KBM-7 (cell line): ENCODE measurements at regions not wholly inside any gene's neighbourhood (a gene's known extent, or its start where the extent isn't known, plus 50 kb on each side); places are given as distances from the start of the nearest gene placed in this dataset.

ENCODE experiments used
- DNase-seq: peaks from one replicate; pipeline ENCODE4 v3.0.0-alpha.2; 2015
- in situ Hi-C: fragments of 300-500 bp; cut with MboI; formaldehyde crosslinking; loops from 2 replicates; pipeline ENCODE4 v1.14.3; 2020; ENCODE audit warnings: low sequenced_read_pairs, low pct_unique_long_range_greater_than_20kb, mixed read lengths

DNA sequence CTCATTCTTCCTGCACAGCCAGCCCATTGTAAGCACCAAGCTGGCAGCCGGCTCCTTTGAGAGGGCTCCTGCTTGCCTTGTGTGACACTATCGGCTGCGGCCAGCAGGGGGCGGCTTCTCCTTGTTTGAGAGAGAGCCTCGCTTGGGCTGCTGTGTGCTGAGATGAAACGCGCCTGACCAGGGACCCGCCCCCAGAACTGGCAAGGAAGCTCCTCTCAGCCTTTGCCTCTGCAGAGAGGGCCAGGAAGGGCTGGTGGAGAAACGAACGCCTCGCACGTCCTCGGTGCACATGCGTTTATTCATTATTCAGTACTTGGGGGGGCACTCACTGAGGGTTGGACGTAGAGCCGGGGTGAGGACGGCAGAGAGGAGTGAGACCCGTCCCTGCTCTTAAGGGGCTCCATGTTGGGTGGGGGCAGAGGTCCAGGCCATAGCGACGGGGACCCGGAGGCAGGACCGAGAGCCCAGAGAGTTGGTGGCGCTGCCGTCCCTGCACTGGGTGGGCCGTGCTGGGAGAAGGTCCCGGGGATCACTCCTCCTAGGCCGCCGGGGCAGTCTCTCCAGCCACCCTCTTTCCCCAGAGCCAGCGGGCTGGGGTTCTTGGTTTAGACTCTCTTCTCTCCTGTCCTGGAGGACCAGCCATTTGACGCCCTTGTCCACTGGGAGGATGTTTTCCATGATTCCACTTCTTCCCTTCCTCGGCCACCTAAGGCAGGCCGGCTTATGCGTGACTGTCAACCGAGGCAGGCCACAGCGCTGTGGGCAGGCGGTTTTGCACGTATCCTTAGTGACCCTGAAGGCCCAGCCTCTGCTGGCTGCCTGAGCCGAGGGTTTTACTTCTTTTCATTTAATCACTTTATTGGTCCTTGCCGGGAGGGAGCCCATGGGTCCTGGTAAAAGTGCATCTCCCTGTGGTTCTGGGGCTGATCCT is 174.5 kb downstream of the KATNAL1 start:
- DNase-seq: peak; percentile 95
- in situ Hi-C loops: loop anchor here (25.0 kb wide), 2 partner anchors 429 to 904 kb away; no protein-coding TSS in a partner anchor

DNA sequence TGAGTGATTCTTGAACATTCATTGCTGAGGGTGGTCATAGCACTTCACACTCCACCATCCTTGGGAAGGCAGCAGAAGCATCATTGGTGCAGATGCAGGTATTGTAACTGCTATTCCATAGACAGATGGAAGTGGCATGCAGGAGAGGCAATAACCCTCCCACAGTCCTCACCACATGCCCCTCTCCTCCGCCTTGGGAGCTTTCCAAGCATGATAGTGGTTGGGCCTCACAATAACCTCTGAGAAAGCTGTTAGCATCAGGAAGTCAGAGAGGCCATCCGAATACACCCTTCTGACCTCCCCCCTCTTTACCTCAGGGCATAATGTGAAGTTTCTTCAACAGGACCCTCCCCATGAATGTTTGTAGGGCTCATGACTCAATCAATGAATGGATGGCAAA is 177.9 kb downstream of the KATNAL1 start:
- peak; percentile 51 for DNase-seq
- in situ Hi-C loops: loop anchor here (25.0 kb wide), 2 partner anchors 433 to 908 kb away; no protein-coding TSS in a partner anchor

DNA sequence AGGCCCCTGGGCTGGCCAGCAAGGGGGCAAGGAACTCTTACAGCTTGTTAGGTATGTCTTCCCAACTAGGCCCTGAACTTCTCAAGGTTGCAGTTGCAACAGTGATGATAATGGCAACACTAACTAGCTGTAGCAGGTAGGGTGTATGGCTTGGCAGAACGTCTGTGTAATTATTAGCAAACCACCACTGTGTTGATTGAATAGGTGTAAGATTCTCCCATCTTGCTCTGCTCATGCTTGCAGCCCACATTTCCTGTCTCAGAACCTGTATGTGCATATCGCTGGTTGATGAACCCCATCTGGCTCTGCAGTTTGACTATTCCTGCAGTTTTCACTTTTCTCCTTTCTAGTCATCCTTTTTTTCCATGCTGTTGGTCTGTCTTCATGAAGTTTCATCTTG is 178.8 kb downstream of the KATNAL1 start:
- DNase-seq: no peak
- in situ Hi-C loops: loop anchor here (25.0 kb wide), 2 partner anchors 434 to 909 kb away; no protein-coding TSS in a partner anchor

DNA sequence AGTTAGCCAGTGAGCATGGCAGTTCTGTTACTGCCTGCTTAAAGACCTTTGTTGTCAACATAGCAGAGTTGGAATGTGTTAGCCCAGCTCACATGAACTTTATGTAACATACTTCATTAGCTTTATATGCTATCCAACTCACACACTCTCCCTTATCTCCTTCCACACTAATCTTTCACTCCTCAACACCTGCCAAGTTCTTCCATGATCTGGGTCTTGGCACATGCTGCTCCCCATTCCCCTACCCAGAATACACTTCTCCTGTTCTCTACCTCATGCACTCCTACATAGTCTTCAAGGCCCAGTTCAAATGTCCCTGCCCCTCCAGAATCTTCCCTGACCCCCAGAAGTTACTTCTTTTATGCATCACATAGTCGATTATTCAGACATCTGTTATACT is 179.3 kb downstream of the KATNAL1 start:
- in situ Hi-C loops: loop anchor here (25.0 kb wide), 2 partner anchors 434 to 909 kb away; no protein-coding TSS in a partner anchor
- no peak for DNase-seq

DNA sequence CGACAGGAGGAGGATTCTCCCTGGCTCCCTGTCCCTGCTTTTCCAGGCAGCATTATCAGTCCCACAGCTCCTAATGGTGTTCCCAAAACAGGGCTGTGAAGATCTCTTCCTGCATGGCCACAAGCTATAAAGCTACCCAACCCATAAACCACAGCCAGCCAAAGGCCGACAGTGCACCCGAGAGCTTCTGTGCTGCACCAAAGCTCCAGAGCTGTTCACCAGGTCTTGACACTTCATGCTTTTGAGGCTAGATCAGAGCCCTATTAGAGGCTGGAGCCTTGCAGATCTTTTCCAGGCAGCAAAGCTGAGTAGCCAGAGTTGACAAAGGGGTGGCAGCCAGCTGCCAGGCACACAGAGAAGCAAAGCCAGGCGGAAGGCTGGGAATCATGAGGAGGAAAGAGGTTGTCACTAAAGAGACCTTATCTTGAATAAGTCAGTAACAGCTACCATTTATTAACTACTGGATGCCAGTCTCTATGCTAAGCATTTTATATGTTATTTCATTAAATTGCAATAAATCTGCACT is 180.4 kb downstream of the KATNAL1 start:
- in situ Hi-C loops: loop anchor here (25.0 kb wide), 2 partner anchors 435 to 910 kb away; no protein-coding TSS in a partner anchor
- no peak for DNase-seq

DNA sequence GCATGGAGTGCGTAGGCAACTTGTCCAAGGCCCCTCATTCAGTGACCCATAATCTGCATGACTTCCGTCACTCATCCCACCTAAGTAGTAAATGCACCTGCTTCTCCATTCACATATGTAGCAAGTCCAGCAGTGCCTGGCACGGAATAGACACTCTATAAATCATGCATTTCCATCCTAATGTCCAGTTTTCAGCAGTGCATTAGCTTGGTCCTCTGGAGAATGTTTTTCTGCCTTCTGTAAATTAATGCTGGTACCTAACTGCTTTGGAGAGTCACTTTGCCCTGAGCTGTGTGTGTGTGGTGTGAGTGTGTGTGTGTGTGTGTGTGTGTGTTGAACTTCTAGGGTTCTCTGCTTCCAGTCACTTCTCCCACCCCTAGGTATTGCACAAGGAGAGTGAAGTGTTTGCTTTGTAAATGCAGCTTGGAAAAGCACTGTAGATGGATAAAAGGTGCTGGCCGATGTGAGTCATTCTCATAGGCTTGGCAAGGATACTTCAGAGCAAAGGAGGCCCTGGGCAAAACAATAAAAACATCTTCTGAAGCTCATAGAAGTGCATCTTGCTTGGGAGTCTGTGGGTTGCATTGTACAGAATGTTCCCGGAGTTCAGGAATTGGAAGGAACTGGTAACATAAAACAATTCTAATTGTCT is 181.8 kb downstream of the KATNAL1 start:
- in situ Hi-C loops: loop anchor here (25.0 kb wide), 2 partner anchors 437 to 912 kb away; no protein-coding TSS in a partner anchor
- no peak for DNase-seq

DNA sequence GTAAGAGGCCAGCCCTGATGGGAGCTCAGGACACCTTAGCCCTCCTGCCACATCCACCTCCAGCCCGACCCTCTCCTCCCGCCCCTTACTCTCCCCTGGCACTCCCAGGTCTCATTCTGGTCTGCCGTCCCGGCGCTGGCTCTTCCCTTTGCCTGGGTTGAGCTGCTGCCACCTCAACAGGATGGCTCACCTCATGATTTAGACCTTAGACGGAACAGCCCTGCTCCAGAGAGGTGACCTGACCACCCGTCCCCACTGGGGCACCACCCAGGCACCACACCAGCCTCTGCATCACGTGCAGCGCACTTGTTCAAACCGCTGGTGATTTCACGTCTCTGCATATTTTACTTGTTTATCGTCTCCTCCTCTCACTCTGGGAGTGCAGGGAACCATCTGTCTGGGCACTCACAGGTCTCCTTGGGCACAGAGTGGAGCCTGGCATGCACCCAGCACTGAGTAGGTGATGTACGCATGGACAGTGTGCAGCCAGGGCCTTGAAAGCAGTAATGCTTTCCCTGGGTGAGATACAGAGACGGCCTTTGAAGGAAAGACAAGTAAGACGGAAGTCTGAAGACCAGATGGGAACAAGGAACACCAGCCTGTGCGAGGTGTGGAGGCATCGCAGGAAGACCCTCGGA is 183.1 kb downstream of the KATNAL1 start:
- DNase-seq: no peak
- in situ Hi-C loops: no loop called here

DNA sequence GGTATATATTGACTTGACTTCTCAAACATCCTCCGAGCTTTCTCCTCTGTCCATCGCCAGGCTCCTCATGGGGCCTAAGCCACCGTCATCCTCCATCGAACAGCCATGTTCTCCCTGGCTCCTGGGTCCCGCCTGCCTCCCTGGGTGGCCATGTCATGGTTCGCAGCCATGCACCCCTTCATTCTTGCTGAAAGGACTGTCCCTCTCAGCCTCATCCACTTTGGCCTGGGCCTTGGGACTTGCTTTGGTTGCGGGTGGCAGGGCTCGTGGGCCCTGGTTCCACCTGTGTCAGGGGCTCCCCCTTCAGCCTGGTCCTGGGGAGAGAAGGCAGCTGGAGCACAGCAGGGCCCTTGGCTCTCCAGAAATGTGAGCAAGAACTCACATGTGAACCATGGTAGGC is 183.8 kb downstream of the KATNAL1 start:
- in situ Hi-C loops: no loop called here
- no peak for DNase-seq

DNA sequence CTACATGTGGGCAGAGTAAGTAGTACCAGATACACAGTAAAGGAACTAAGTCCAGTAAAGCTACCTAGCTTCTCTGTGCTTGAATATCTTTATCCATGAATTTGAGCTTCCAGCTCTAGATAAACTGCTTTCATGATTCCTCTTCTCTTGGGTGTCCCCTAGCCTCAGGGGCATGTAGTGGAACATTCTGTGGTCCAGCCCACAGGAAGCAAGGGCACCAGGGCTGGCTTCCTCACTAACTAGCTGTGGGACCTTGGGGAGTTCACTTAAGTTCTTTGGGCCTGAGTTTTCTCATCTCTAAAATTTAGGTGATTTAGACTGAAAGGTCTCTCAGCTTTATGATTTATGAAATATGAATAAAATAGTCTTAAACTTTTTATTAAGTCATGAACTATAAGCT is 185.7 kb downstream of the KATNAL1 start:
- in situ Hi-C loops: no loop called here
- DNase-seq: peak; percentile 28

DNA sequence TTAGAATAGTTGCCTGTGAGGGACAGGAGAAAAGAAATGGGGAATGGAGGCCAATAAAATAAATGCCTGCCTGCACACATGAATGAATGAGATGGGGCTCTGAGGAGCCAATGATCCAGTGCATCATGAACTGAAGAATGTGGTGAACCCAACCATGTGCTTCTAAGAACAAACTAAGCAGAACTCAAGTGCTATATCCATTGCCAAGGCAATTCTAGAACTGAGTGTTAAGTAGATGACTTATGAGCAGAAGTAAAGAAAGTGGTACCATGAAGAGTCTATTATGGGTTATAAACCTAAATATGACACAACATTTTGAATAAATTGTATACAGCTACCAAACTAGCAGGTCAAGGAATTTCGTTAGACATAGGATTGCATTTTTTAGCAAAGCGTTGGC is 186.1 kb downstream of the KATNAL1 start:
- in situ Hi-C loops: no loop called here
- no peak for DNase-seq

DNA sequence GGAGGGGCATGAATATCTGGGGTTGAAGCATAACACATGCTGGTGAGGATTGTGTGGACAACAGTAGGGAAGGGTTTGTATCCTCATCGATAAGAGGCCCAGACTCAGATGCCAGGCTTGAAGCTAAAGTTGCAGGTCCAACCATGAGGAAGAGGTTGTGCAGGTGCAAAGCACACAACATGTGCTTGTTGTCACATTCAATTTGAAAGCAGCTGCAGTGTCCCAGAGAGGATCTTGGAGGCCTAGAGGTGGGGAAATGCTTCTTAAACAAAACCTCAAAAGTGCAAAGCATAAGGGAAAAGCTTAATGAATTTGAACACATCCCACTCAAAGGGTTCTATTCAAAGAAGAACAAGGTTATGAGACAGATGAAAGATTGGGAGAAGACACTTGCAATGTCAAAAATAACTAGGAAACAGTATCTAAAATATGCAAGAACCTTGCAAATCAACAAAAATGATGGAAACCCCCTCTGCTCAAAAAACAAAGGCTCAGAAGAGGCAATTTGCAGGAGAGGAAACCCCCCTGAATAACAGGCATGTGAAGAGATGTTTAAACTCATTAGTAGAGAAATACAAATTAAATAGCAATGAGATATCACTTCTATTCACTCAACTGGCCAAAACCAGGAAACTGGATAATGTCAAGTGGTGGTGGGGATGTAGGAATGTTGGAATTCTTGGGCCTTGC is 187.1 kb downstream of the KATNAL1 start:
- in situ Hi-C loops: no loop called here
- DNase-seq: no peak

DNA sequence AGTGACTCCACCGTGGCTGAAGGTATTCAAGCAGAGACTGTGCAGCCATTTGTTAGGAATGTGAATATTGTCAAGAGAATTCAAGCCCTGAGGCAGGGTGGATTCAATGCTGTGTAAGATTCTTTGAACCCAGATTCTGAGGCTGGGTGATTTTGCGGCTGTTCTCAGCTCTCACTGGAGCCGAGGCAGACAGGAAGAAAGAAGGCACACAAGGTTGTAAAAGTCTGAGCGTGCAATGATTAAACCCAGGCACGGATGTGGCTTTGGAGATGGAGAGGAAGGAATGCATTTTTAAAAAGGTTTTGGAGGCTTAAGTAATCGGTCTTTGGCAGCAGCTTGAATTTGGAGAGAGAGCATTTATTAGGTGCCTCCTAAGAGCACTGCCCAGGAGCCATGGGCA is 187.9 kb downstream of the KATNAL1 start:
- in situ Hi-C loops: loop anchor here (10.0 kb wide), 1 partner anchor 355 kb away; no protein-coding TSS in a partner anchor
- DNase-seq: peak; percentile 79

DNA sequence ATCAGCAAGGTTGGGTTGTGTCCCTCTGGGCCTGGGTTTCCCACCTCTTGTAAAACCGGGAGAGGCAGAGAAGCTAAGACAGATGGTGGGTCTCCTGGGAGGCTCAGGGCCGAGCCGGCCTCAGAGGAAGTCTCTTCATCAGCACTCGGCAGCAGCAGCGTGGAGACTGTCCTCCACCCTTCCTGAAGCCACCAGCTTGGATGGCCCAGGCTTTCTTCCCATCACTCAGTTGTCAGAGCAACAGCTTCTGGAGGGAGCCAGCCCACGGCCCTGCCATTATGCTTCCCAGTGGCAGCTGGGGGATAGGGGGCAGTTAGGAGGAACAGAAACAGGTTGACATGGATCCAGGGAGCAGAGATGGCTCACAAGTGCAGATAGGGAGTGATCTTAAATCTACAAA is 191.0 kb downstream of the KATNAL1 start:
- DNase-seq: no peak
- in situ Hi-C loops: loop anchor here (10.0 kb wide), 1 partner anchor 352 kb away; no protein-coding TSS in a partner anchor

DNA sequence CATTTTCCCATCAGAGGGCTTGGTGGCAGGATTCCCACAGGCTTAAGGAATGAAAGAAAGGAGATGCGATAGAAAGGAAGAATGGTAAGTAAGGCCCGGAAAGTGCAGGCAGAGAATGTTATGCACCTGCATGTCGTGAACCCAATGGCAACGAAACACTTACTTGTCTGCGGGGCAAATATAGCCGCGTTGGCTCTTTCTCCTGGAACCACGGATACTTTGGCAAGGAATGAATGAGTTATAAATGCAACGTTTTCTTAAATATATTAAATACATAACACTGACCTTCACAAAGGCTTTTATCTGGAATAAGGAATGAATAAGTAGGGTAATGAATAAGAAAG is 192.1 kb downstream of the KATNAL1 start:
- DNase-seq: no peak
- in situ Hi-C loops: loop anchor here (10.0 kb wide), 1 partner anchor 350 kb away; no protein-coding TSS in a partner anchor

DNA sequence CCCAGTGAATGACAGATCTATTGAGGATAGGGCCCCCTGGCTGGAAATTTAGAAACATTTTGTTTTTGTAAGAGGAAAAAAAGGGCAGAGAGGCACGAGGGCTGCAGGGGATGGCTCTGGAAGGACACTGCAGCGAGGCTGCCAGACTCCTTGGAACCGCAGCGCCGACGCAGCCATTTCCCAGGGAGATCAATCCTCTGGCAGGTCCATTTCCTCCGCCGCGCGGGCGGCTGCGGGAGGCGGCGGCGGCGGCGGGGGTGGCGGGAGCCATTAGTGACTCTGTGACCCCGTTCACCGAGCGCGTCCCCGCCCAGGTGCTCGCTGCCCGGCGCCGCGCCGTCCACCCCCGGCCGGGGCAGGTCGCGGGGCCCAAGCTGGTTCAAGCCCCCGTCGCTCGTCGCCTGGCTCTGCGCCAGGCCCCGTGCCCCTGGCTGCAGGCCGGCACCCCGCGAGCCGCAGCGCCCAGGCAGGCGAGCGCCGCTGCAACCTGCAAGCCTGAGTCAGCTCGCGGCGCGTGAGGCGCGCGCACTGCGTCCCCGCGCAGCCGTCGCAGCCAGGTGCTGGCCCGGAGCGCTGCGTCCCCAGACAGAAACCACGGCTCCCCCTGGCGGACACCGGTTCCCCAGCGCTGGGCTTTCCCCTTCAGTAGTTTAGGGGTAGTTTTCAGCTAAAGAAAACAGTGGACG is 192.6 kb downstream of the KATNAL1 start:
- in situ Hi-C loops: loop anchor here (10.0 kb wide), 1 partner anchor 350 kb away; no protein-coding TSS in a partner anchor

DNA sequence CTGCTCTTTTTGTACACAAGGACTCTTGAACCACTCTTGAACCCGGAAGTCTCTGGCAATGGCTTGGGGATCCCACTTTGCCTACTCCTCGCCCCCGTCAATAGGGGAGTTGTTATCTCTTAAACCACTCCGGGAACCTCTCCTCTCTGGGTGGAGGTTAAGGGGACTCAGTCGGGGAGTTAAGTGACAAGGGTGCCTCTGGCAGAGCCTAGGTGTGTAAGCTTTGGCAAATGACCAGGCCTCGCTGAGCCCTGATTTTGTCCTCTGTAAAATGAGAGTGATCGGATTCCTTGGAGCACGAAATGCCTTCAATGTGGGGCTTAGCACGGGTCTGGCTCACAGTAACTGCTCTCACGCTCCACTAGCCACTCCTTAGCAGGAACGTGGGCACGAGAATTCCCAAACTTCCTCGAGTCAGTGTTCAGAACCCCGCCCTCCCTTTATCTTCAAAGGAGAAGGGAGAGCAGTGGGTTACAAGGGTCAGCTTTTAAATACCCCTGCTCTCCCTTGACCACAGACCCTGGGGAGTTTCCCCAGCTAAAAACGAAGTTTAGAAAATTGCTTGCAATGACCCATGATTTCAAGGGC is 193.3 kb downstream of the KATNAL1 start:
- in situ Hi-C loops: loop anchor here (10.0 kb wide), 1 partner anchor 349 kb away; no protein-coding TSS in a partner anchor
- DNase-seq: no peak

More for the DNA sequence above, 192.6 kb downstream of the KATNAL1 start:
- DNase-seq: peak; percentile 86

DNA sequence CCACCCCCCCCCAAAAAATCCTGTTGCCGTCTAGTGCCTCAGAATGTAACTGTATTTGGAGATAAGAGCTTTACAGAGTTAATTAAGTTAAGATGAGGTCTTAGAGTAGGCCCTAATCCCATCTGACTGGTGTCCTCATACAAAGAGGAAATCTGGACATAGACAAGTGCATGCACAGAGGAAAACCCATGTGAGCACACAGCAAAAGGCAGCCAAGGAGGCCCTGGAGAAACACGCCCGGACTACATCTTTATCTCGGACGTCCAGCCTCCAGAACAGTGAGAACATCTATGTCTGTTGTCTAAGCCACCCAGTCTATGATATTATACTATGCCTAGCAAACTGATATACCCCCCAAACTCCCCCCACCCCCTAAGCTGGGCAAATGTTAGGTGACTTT is 193.8 kb downstream of the KATNAL1 start:
- DNase-seq: no peak
- in situ Hi-C loops: loop anchor here (10.0 kb wide), 1 partner anchor 349 kb away; no protein-coding TSS in a partner anchor
